PC-9 (cell line): ENCODE measurements at regions not wholly inside any gene's neighbourhood (a gene's known extent, or its start where the extent isn't known, plus 50 kb on each side); places are given as distances from the start of the nearest gene placed in this dataset.

Source experiments
- BruUV-seq: library from RNA; stranded (reverse); fragments of 400-500 nt; replicated peaks from 2 replicates; lab custom pipeline; 2021; lab: Mats Ljungman, UMichigan
- CTCF ChIA-PET: fragments of 300-600 bp; sonication (Branson Sonifier 250); formaldehyde crosslinking; loops from one replicate; lab custom pipeline; 2022; ENCODE audit warnings: antibody characterized with exemption; lab: Charles Lee
- POLR2A ChIA-PET: fragments of 300-600 bp; sonication (Branson Sonifier 250); formaldehyde crosslinking; loops from one replicate; lab custom pipeline; 2022; ENCODE audit warnings: antibody characterized with exemption; ENCODE audit not compliant: unreplicated experiment; lab: Charles Lee
- DNase-seq, 2 experiments: peaks; one replicate each; pipeline versions ENCODE4 v3.0.0 to v3.0.0-alpha.2; 2015 to 2022; ENCODE audit warnings: mixed read lengths in 1 of 2
- H2AFZ ChIP-seq: fragments of 200-600 bp; sonication (generic); 2 replicates; pipeline ENCODE4 v1.8.1; 2017; ENCODE audit warnings: antibody characterized with exemption
- H3F3A ChIP-seq: fragments of 200-600 bp; sonication (generic); 2 replicates; pipeline ENCODE4 v1.8.1; 2017; ENCODE audit warnings: antibody characterized with exemption, mild to moderate bottlenecking, low read depth; ENCODE audit not compliant: insufficient read depth
- H3K27ac ChIP-seq: fragments of 200-600 bp; sonication (generic); 2 replicates; pipeline ENCODE4 v1.6.1; 2016; ENCODE audit warnings: mixed run types
- H3K27me3 ChIP-seq: fragments of 200-600 bp; sonication (generic); 2 replicates; pipeline ENCODE4 v1.6.1; 2016; ENCODE audit warnings: low read depth, mixed run types; ENCODE audit not compliant: insufficient read depth
- H3K36me3 ChIP-seq: fragments of 200-600 bp; sonication (generic); 2 replicates; pipeline ENCODE4 v1.6.1; 2016; ENCODE audit warnings: low read depth, mixed run types
- H3K4me1 ChIP-seq: fragments of 200-600 bp; sonication (generic); replicated peaks from 2 replicates; pipeline ENCODE4 v1.6.1; 2016; ENCODE audit warnings: mixed run types; ENCODE audit not compliant: insufficient read depth
- H3K4me2 ChIP-seq: fragments of 200-600 bp; sonication (generic); 2 replicates; pipeline ENCODE4 v1.6.1; 2017; ENCODE audit warnings: mixed run types
- H3K4me3 ChIP-seq: fragments of 200-600 bp; sonication (generic); 2 replicates; pipeline ENCODE4 v1.6.1; 2016; ENCODE audit warnings: mixed run types
- H3K79me2 ChIP-seq: fragments of 200-600 bp; sonication (generic); 2 replicates; pipeline ENCODE4 v1.6.1; 2017; ENCODE audit warnings: low read depth, mixed run types
- H3K9me2 ChIP-seq: fragments of 200-600 bp; sonication (generic); 2 replicates; pipeline ENCODE4 v1.8.1; 2017; ENCODE audit warnings: mild to moderate bottlenecking; ENCODE audit not compliant: insufficient read depth
- H3K9me3 ChIP-seq: fragments of 200-600 bp; sonication (generic); 2 replicates; pipeline ENCODE4 v1.8.1; 2016; ENCODE audit warnings: low read depth; ENCODE audit not compliant: insufficient read depth
- H4K20me1 ChIP-seq: fragments of 200-600 bp; sonication (generic); 2 replicates; pipeline ENCODE4 v1.8.1; 2017; ENCODE audit not compliant: insufficient read depth
- EZH2 ChIP-seq: fragments of 200-600 bp; sonication (generic); IDR thresholded peaks from 2 replicates; pipeline ENCODE4 v1.8.0; 2017; ENCODE audit warnings: antibody characterized with exemption, low read depth
- intact Hi-C: fragments of 100-400 bp; cut with micrococcal nuclease; formaldehyde crosslinking; loops from one replicate; pipeline ENCODE4 v1.10.0; 2022; ENCODE audit not compliant: unreplicated experiment
- TF ChIP-seq, protein P1 (sequence below): fragments of 200-600 bp; sonication (generic); conservative IDR thresholded peaks from 2 replicates; pipeline ENCODE4 v1.6.1; 2017; ENCODE audit warnings: mixed run types, antibody characterized with exemption, mild to moderate bottlenecking, moderate library complexity

DNA sequence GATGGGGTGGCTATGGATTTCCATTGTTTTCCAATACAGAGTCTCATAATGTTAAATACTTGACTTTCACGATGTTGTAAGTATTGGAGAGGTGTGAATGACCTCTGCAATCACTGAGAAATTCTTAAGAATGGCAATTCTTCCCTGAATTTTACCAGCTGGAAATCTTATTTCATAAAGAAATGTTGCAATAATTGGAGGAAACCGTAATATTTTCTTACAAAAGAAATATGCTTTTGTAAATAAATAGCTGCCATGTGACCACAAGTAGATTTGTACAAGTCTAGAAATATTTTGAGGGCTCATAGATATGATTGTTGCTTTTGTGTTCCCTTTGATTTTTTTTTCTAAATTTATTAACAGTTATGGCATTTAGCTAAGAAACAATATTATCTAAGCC is 308.7 kb upstream of the ATP2B1 start:
- Histone ChIP-seq H3K4me3 (no peak overlapping the region), H3K27ac (no peak overlapping the region), H3K4me2 (no peak overlapping the region), H3K9me3 (no peaks in the 10 kb centered on the region), H3K9me2 (no peaks in the 10 kb centered on the region), H3K27me3 (no peaks in the 10 kb centered on the region), H3K4me1 (0 out of 2 replicates have a peak, but pooled peaks cover 5% of the 10 kb centered on the region), H3F3A (no peaks in the 10 kb centered on the region), H4K20me1 (no peaks in the 10 kb centered on the region), H3K36me3 (no peaks in the 10 kb centered on the region), H3K79me2 (no peaks in the 10 kb centered on the region), H2AFZ (no peak overlapping the region)
- ChIA-PET POLR2A (no interaction called here), CTCF (no interaction called here)
- no peak for TF ChIP-seq EZH2
- TF ChIP-seq, protein P1, sequence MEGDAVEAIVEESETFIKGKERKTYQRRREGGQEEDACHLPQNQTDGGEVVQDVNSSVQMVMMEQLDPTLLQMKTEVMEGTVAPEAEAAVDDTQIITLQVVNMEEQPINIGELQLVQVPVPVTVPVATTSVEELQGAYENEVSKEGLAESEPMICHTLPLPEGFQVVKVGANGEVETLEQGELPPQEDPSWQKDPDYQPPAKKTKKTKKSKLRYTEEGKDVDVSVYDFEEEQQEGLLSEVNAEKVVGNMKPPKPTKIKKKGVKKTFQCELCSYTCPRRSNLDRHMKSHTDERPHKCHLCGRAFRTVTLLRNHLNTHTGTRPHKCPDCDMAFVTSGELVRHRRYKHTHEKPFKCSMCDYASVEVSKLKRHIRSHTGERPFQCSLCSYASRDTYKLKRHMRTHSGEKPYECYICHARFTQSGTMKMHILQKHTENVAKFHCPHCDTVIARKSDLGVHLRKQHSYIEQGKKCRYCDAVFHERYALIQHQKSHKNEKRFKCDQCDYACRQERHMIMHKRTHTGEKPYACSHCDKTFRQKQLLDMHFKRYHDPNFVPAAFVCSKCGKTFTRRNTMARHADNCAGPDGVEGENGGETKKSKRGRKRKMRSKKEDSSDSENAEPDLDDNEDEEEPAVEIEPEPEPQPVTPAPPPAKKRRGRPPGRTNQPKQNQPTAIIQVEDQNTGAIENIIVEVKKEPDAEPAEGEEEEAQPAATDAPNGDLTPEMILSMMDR: no peak
- no TSS peak for BruUV-seq
- no peak for DNase-seq
- intact Hi-C loops: no loop called here

DNA sequence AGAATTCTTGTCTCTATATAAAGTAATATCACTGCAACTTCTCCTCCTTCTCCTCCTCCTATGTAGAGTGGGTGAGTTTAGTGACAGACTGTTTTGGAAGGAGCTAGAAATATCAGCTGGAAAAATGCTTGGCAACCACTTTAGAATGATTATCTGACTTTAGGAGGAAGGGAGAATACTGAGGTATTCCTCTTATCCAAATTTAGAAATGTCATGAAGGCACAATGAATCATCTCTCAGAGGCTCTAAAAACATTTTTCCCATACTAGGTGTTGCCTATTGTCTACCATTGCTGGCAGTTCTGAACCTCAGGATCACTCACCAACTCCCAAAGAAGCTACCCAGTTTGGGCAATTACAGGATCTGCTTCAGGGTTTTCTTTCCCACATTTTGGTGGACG is 306.6 kb upstream of the ATP2B1 start:
- intact Hi-C loops: no loop called here
- no peak for DNase-seq
- no peak overlapping the region for H3K4me2 ChIP-seq
- H3K27me3 ChIP-seq: no peaks in the 10 kb centered on the region
- H4K20me1 ChIP-seq: no peaks in the 10 kb centered on the region
- H3K4me1 ChIP-seq: no peaks in the 10 kb centered on the region
- no peak for TF ChIP-seq EZH2
- TF ChIP-seq, protein P1: no peak
- H3K9me3 ChIP-seq: no peaks in the 10 kb centered on the region
- H3K79me2 ChIP-seq: no peaks in the 10 kb centered on the region
- H3F3A ChIP-seq: no peaks in the 10 kb centered on the region
- H3K9me2 ChIP-seq: no peaks in the 10 kb centered on the region; the same call in 1 of the 2 replicates
- POLR2A ChIA-PET: no interaction called here
- no peak overlapping the region for H3K27ac ChIP-seq
- no peak overlapping the region for H2AFZ ChIP-seq
- H3K4me3 ChIP-seq: no peak overlapping the region
- no TSS peak for BruUV-seq
- no peaks in the 10 kb centered on the region for H3K36me3 ChIP-seq
- CTCF ChIA-PET: no interaction called here

DNA sequence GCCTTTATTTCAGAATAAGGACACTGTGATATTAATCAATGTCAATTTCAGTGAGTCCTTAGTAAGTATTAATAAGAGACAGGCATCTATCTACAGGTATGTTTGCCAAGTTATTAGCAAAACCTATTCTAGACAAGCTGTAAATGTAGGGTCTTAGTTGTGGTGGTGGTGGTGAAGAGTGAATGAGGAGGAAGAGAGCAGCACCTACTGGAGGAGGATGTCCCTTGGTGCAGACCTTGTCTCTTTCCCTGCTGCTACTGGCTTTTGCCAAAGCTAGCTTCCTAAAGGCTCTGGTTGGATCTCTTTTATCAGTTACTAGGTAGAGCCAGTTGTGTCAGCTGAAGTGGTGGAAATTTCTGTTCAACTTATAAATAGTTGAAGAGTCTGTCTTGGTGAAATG is 304.8 kb upstream of the ATP2B1 start:
- Histone ChIP-seq H3K4me3 (no peak overlapping the region), H3K27me3 (no peaks in the 10 kb centered on the region), H3K9me2 (no peaks in the 10 kb centered on the region; the same call in 1 of the 2 replicates), H3K27ac (no peak overlapping the region), H3K4me2 (no peak overlapping the region), H3F3A (no peaks in the 10 kb centered on the region), H4K20me1 (no peaks in the 10 kb centered on the region), H3K36me3 (no peaks in the 10 kb centered on the region), H2AFZ (no peak overlapping the region), H3K79me2 (no peaks in the 10 kb centered on the region), H3K4me1 (no peaks in the 10 kb centered on the region), H3K9me3 (no peaks in the 10 kb centered on the region)
- no TSS peak for BruUV-seq
- CTCF ChIA-PET: no interaction called here
- DNase-seq: no peak
- intact Hi-C loops: no loop called here
- no peak for TF ChIP-seq EZH2
- TF ChIP-seq, protein P1: no peak
- POLR2A ChIA-PET: no interaction called here
